HG02610 (cell line): ENCODE measurements at regions not wholly inside any gene's neighbourhood (a gene's known extent, or its start where the extent isn't known, plus 50 kb on each side); places are given as distances from the start of the nearest gene placed in this dataset.
"Not testable (repeated sequence)": the region's sequence is repeated elsewhere in the genome, so short reads cannot be mapped to it uniquely, and the experiment has no call there.

Experiments
- ATAC-seq: cut with Tn5 transposase; IDR thresholded peaks from one replicate; pipeline ENCODE4 v1.9.1; 2021; ENCODE audit warnings: mild to moderate bottlenecking, moderate library complexity; ENCODE audit not compliant: unreplicated experiment

DNA sequence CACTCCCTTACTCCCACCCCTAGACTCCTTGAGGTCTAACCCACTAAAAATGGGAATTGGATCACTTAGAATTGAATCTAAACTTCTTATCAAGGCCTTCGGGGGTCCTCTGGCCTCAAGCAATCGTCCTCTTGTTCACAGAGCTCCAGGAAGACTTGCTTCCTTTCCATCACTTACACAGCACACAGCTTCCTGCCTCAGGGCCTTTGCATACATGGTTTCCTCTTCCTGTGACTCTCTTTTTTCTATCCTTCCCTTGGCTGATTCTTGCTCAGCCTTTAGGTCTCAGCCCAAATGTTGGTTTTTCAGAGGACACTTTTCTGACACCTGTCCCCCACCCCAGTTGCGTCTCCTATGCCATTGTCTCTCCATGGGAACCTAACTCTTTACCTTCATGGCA, 50.0 kb upstream of the ALDH1B1 start:
- no peak for ATAC-seq

DNA sequence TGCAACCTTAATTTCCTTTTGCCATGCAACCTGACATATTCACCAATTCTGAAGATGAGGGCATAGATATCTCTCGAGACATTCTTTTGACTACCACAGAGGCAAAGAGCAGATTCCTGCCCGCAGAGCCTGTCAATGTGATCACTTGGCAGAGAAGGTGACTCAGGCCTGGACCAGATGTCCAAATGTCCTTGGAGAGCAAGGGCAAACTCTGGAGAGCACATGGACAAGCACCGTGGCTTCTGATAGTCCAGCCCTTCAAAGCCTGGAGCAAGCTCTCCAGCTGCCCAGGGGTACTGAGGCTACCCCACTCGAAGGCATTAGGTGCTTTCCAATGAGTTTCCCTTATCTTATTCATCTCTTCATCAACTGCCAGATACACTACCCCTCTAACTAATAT, 50.4 kb upstream of the ALDH1B1 start:
- ATAC-seq = no peak

DNA sequence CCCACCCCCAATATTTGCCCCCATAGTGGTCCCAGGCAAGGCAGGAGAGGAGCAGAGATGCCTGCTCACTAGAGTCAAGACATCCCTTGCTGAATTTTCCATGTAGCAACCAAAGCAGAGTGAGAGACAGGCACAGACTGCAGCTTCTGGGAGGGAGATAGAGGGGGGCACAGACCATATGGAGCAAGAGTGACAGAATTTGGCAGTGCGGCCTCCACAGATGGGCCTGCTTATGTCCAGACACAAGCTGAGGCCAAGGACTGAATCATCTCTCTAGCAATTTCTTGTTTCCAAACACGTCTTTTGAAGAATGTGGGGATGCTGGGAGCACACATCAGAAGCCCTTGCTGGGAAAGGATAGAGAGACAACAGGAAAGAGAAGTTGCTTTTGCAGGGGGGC, 53.0 kb upstream of the ALDH1B1 start:
- ATAC-seq = no peak

DNA sequence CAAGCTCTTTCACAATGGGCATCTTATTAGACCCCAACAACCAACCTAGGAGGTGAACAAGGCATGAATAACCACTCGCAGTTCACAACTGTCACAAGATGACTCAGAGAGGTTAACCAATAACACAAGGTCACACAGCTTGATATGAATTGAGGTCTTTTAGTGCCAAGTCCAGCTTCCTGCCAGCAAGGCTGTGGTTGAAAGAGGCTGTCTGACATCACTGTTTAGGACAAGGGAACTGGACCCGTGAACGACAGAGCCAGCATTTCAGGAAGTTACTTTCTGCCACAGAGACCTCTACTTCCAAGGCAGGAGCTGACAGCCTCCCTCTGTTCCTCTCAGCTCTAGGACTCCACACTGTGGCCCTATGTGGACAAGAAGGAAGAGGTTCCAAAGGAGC, 53.4 kb upstream of the ALDH1B1 start:
- peak; percentile 70 for ATAC-seq

DNA sequence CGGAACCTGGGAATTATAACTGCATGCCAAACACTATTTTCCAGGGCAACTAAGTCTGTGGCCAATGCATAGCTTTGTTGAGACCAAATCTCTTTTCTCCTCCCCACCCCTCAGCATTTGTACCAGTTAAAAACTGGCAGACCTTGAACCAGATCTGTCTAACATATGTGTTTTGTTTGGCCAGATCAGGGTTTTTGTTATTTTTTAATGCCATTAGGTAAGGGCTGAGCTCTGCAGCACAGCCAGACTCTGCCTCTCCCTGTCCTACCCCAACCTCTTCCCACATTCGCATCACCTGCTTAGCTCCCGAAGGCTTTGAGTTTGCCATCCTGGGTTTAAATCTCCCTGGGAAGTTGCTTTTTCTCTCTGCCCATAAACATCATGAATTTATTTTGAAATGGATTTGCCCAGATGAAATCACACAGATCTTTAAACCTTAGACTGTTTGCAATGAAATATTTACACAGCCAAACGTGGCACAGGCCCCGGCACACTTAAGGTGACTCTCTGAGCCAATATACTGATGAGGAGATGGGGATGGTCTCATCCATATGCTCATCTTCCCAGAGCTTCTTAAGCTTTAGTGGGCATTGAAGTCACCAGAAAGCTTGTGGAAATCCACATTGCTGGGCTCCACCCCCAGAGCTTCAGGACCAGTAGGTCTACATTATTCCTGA, 54.0 kb upstream of the ALDH1B1 start:
- ATAC-seq = no peak

DNA sequence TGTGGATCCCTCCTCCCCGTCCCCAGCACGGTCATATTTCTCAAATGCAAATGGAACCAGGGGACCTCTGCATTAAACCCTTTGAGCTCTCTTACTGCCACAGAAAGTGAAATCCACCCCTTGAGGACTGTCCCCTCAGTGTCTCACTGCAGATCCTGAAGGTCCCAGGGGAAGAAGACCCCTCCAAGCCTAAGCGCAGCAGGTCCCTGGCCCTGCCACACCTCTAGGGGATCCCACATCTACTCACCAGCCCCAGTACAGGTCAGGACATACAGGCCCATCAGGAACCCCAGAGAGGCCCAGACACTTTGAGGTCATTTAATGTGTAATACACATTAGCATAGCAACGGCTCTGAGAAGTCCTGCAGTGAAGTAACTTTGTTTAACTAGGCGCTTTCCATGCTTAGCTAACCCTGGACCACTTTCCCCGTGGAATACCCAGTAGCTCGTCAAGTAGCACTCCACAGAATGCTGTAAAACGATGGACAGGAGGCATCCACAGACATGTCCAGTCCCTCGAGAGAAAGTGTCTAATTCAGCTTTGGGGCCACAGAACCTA, 54.7 kb upstream of the ALDH1B1 start:
- no peak for ATAC-seq

DNA sequence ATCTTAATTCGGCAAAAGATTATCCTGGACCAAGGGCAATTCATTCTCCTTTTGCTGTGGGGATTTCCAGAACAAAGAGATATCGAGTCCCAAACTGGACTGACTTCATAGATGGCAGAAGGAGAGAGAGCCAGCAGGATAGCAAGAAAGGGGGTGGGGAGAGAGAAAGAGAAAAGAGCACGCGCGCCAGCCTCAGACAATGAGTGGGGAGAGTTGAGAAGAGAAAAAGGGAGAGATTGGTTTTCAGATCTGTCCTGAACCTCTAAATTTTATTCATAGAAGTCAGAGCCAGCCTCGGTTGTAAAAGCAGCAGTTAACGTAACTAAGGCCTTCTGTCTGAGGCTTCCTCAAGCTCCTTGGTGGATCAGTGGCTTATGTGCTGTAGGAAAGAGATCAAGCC, 55.3 kb upstream of the ALDH1B1 start:
- ATAC-seq = no peak

DNA sequence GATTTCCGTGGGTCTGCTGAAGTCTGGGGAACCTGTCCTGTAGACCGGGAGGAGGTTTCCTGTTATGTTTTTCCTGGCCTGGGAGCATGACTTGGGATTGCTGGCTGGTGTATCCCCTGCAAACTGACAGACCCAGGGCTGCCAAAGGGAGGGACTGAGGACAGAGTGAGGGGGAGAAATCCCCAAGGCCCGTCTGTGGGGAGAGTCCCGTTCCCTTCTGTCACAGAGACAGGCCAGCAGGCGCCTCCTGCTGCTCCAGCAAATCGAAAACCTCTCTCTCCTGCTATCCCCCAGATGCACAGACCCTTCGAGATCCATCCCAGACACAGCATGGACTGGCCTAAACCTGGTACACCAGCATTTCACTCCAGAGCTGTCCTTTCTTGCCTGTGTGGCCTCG, 56.2 kb upstream of the ALDH1B1 start:
- ATAC-seq = no peak

DNA sequence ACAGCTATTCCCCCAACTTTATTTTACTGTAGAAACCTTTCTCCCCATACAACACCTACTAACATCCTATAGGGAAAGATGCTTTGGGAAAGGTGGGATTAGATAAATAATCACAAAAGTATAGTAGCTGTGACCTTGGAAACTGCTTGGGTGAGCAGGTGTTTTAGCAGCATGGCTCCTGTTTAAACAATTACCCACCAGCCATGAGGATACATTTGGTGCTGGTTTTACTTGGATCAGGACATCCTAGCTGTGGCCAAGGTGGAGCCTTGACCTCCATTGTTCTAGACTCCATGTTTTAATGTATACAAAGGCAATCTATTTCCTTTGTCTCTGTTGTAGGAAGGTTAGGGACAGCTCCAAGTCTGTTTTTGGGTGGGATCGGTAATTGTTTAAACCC, 56.8 kb upstream of the ALDH1B1 start:
- ATAC-seq = no peak

DNA sequence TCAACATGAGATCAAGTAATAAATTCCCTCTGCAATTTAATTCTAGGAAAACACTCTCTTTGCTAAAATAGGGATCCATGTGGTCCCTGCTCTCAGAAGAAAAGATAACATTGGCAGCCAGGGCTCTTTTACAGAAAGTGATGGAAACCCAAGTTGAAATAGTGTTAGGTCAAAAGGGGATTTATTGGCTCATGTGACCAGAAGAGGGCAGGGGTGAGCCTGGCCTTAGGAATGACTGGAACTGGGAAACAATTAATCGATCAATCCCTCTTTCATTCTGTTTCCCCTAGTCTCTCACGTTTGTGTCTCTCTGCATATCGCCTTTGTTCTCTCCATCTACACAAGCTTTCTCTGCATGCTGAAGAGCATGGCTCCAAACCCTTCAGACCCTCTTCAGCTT, 58.3 kb upstream of the ALDH1B1 start:
- ATAC-seq = no peak

DNA sequence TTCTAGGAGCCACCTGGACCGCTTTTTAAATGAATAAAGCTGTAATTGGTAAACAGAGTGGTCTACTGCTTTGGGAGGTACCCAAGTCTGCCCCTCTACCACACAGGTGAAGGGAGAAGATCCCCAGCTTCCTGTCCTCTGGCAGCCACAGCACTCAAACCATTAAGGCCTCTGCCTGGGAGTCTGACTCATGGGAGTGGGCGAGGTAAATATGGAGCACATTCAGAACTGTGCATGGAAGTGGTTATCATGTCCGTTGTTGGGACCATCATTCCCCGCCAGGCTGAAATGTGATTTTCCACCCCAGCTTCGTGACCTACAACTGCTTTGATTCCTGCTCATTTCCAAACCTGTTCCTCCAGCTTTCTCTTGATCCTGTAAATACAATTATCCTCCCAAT, 59.5 kb upstream of the ALDH1B1 start:
- ATAC-seq = no peak

DNA sequence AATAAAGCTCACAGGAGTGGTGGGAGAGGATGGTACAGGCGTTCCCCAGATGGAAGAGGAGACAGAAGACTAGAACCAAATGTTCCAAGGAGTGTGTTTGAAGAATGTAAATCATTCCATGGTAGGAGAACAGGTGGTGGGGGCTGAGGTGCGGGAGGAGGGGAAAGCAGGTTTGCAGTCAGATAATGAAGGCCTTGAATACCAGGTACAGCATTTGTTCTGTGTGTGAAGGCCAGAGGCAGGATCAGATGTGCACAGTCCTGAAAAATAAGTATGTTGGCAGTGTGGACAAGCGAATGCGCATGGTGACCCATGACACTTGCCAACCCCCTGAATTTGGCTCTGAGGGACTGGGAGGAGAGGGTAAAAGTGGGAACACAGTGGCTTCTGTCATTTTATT, 59.9 kb upstream of the ALDH1B1 start:
- no peak for ATAC-seq

DNA sequence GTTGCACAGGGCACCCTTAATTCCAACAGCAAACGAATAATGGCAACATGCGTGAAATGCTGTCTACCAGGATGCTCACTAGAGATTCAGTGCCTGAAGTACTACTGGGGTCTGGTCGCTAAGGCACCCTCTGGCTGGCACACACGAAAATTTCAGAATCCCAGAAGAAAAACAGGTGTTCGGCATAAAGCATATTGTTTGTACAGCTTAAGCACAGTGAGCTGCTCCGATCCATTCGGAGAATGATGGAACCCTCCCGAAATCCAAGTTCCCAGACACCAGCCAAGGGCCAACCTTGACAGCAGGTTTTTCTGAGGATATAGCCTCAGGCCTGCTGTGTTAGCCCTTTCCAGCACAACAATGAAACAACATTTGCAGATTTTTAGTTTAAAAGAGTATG, 61.4 kb upstream of the ALDH1B1 start:
- ATAC-seq = no peak

DNA sequence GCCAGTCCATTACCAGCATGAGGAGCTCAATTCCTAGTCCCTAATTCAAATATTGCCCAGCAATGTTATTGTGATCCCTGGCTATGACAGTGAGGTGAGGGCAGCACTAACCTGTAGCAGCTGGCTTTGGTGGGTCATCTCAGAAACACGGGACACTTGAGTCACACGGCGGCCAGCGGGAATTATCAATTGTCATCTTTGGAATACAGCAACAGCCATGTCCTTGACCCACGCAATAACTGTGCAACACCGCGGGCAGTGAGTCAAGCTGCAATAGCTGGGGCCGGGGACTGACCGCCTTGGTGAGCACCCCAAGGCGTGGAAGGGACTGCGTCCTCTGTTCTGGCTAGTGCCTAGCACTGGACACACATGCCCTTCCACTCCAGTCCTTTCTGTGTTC, 62.5 kb upstream of the ALDH1B1 start:
- no peak for ATAC-seq

DNA sequence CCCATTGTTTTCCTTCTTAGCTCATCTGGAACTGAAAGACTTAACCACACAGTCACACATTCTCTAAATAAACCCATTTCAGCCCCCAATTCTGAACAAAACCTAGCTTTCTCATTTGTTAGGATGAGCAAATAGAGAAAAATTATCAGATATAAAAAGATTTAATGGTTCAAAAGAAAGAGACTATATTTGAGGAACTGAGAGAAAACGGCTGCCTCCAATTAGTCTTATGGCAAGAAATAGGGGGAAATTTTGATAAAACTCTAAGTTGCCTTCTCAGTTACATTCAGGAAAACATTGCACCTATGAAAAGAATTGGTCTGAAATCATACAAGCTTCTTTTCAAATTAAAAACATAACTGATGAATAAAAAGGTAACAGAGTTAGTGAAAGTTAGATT, 63.7 kb upstream of the ALDH1B1 start:
- no peak for ATAC-seq

DNA sequence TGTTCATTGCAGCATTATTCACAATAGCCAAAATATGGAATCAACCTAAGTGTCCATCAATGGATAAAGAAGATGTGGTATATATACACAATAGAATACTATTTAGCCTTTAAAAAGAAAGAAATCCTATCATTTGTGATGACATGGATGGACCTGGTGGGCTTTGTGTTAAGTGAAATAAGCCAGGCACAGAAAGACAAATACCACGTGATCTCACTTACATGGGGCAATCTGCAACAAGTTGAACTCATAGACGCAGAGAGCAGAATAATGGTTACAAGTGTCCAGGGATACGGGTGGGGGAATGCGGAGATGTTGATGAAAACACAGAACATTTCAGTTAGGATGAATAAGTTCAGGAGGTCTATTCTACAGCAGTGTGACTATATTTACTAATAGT, 66.4 kb upstream of the ALDH1B1 start:
- ATAC-seq = no peak

DNA sequence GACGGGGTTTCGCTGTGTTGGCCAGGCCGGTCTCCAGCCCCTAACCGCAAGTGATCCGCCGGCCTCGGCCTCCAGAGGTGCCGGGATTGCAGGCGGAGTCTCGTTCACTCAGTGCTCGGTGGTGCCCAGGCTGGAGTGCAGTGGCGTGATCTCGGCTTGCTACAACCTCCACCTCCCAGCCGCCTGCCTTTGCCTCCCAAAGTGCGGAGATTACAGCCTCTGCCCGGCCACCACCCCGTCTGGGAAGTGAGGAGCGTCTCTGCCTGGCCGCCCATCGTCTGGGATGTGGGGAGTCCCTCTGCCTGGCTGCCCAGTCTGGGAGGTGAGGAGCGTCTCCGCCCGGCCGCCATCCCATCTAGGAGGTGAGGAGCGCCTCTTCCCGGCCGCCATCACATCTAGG, 68.3 kb upstream of the ALDH1B1 start:
- ATAC-seq = not testable (repeated sequence)

DNA sequence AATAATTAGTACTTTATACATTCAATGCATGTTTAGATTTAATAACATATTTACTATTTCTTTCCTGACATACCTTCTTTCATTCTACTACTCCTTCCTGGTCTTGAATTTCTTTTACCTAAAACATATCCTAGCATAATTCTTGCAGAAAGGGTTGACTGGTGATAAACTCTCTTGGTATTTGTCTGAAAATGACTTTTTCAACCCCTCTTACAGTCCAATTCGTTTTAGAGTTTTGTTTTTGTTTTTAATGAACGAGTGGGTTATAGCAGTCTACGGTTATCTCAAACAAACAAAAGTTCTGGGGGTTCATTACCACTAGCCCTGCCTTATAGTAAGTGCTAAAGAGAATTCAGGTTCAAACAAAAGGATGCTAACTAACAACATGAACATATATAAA, 69.6 kb upstream of the ALDH1B1 start:
- no peak for ATAC-seq

DNA sequence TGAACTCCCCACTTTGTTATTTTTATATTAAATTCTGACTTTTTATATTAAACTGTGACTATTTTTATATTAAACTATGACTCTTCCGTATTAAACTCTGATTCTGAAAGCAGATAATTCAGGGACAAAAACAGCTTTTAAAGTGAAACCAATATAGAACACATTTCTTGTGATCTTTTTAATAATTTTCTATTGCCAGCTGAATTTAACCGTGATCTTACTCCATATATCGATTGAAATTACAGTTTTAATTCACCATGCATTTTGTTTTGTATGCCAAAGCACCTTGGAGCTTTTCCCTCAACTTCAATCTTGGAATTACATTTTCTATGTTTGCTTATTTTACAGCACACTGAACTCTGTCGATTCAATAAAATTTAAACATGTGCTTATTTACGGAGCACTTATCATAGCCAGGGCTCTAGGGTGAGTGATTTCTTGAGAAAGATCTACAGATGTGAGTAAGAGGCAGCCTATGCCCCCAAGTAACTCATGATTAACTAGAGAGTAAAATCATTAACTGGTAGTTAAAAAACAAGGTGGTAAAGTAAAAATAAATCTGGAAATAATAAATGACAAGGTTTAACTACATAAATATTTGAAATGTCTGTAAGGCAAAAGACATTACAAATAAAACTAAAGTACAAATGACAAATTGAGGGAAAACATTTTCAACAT, 72.9 kb upstream of the ALDH1B1 start:
- ATAC-seq = no peak

DNA sequence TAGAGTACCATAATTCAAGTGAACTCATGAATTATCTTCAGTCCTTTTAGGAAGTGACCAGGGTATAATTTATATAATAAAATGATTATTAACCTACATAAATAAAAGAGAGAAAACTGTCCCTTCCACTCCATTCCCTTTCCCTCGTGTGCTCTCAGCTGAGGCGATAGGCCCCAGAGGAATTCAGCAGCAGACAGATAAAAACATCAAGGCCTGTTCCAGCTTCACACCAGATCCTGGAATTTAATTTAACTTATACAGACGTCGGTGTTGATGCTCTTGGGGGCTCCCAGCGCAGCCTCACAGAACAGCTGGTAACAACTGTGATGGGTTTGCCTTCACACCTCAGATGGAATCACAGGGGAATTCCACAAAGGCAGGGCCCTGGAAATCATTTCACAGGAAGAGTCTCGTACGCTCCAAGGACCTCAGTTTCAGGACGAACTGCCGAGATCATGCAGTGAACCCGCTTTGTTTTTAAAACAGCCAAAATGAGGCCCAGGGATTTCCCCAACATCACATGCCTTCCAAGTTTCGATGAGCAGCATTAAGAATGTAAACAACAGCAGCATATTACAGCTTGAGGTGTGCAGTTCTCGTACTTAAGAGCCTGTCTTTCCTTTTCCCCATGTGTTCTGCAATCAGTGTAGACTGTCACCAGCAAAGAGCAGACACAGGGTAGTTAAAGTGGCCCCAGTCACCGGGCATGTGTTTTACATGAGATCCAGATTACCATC, 73.6 kb upstream of the ALDH1B1 start:
- peak; percentile 86 for ATAC-seq

DNA sequence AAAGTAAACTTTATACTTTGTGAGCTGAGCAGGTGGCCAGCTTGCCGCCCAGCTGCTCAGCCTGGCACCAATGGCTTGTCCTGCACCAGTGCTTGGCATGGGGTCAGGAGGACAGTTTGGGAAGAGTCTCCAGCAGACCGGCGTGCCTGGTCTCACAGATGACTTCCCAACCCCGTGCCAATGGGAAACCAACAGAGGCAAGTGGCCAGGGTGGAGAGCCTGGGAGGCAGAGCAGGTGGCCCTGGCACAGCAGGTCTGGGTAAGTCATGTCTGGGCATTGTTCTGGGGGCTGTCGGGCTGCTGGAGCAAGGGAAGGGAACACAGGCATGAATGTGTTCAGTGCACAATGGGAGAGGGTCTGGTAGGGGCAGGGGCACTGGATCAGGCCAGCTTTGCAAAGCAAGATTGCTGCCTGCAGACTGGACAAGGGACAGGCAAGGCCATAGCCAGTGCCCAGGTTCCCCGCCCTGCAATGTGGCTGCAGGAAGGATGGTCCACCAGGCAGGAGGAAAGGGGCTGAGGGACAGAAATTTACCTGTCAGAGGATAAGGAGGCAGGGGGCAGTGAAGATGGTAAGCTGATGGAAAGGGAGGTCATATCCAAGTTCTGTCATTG, 76.2 kb upstream of the ALDH1B1 start:
- no peak for ATAC-seq
